Esophagus muscularis mucosa (tissue), 4 donors: ENCODE measurements at regions not wholly inside any gene's neighbourhood (a gene's known extent, or its start where the extent isn't known, plus 50 kb on each side); places are given as distances from the start of the nearest gene placed in this dataset.

ENCODE experiments used
- CTCF ChIP-seq, 3 experiments: fragments of 200-600 bp in 2 of 3; fragments of 450-650 bp in 1 of 3; sonication (generic) in 2 of 3; IDR thresholded peaks; one replicate each; pipeline ENCODE4 v1.5.1; 2017 to 2019; ENCODE audit warnings: antibody characterized with exemption in 3 of 3, mild to moderate bottlenecking in 2 of 3, moderate library complexity in 1 of 3
- EP300 ChIP-seq: sonication (generic); formaldehyde crosslinking; IDR thresholded peaks from one replicate; pipeline ENCODE4 v1.6.1; 2017; ENCODE audit warnings: antibody characterized with exemption
- POLR2A ChIP-seq: fragments of 450-650 bp; IDR thresholded peaks from one replicate; pipeline ENCODE4 v1.6.1; 2017; ENCODE audit warnings: antibody characterized with exemption, moderate library complexity, mild to moderate bottlenecking, low read depth

- TF ChIP-seq CTCF (IDR thresholded peaks at IDR 0.05) (no peak), EP300 (no peak), POLR2A (peak; percentile 82)
Measured at GRCh38 chr9:94030318-94031179, 53.7 kb upstream of the PTPDC1 start.
